MM.1S (cell line): ENCODE measurements at regions not wholly inside any gene's neighbourhood (a gene's known extent, or its start where the extent isn't known, plus 50 kb on each side); places are given as distances from the start of the nearest gene placed in this dataset.

Experiments
- CTCF ChIP-seq: fragments of 300-600 bp; sonication (generic); IDR thresholded peaks from 2 replicates; pipeline ENCODE4 v1.5.1; 2016; ENCODE audit warnings: antibody characterized with exemption, low read length, mixed read lengths
- EZH2 ChIP-seq: fragments of 300-600 bp; sonication (generic); optimal IDR thresholded peaks from 2 replicates; pipeline ENCODE3; 2017; ENCODE audit warnings: low read depth, mild to moderate bottlenecking, antibody characterized with exemption, low read length, mixed read lengths
- EZH2phosphoT487 ChIP-seq: fragments of 300-600 bp; sonication (generic); IDR thresholded peaks from 2 replicates; pipeline ENCODE4 v1.6.1; 2018; ENCODE audit warnings: antibody characterized with exemption, low read length

DNA sequence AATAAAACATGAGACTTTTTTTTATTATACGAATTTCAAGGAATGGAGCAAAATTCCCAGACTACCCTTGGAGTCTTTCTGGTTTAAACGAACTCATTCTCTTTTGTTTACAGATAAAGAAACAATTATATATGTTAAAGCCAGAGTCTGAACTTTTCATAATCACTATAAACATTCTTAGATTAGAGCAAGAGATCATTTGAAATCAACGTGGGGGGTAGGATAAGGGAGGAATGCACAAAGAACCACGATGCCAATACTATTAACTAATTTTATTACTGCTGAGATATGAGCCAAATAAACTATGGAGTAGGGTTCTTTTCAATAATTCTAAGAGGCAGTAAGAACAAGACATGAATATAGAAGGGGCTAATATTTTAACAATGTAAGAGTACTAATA is 148.0 kb upstream of the FREM1 start:
- TF ChIP-seq CTCF, result no peak
- no peak for TF ChIP-seq EZH2phosphoT487
- no peak for TF ChIP-seq EZH2
